Panc1 (cell line): ENCODE measurements at regions not wholly inside any gene's neighbourhood (a gene's known extent, or its start where the extent isn't known, plus 50 kb on each side); places are given as distances from the start of the nearest gene placed in this dataset.

Source experiments
- ATAC-seq: fragments of 200-7000 bp; cut with Tn5 transposase; 2 replicates; pipeline ENCODE4 v1.9.1; 2020; ENCODE audit warnings: mild to moderate bottlenecking, moderate library complexity
- BruUV-seq: library from RNA; stranded (reverse); fragments of 400-500 nt; replicated peaks from 2 replicates; lab custom pipeline; 2021; lab: Mats Ljungman, UMichigan
- CTCF ChIA-PET: fragments of 300-600 bp; sonication (Branson Sonifier 250); formaldehyde crosslinking; loops from one replicate; lab custom pipeline; 2022; ENCODE audit warnings: antibody characterized with exemption; lab: Charles Lee
- POLR2A ChIA-PET: fragments of 300-600 bp; sonication (Branson Sonifier 250); formaldehyde crosslinking; loops from one replicate; lab custom pipeline; 2022; ENCODE audit warnings: antibody characterized with exemption; lab: Charles Lee
- DNase-seq: peaks from one replicate; pipeline ENCODE4 v3.0.0-alpha.2; 2010; ENCODE audit warnings: low read depth, low spot score
- H3K27ac ChIP-seq: 2 replicates; pipeline ENCODE4 v1.5.1; 2011; ENCODE audit warnings: mild to moderate bottlenecking, low read length, inconsistent platforms
- H3K27me3 ChIP-seq: fragments of 200-500 bp; sonication (Bioruptor generic); 2 replicates; pipeline ENCODE4 v1.6.0; 2014; ENCODE audit warnings: low read length, inconsistent platforms; ENCODE audit not compliant: control insufficient read depth, insufficient read depth
- H3K36me3 ChIP-seq: fragments of 200-500 bp; sonication (Bioruptor generic); 2 replicates; pipeline ENCODE4 v1.5.1; 2014; ENCODE audit warnings: inconsistent platforms, mild to moderate bottlenecking, low read length, moderate library complexity; ENCODE audit not compliant: control insufficient read depth, insufficient read depth
- H3K4me1 ChIP-seq: 2 replicates; pipeline ENCODE4 v1.5.1; 2011; ENCODE audit warnings: inconsistent platforms, mild to moderate bottlenecking, low read length, moderate library complexity; ENCODE audit not compliant: control insufficient read depth, insufficient read depth
- H3K4me3 ChIP-seq, 2 experiments: 2 replicates each; pipeline ENCODE4 v1.5.1; 2011 to 2012; ENCODE audit warnings: low read depth in 2 of 2, low read length in 2 of 2, mild to moderate bottlenecking in 2 of 2, inconsistent platforms in 1 of 2, moderate library complexity in 1 of 2
- H3K9me3 ChIP-seq: fragments of 200-500 bp; sonication (Bioruptor generic); 2 replicates; pipeline ENCODE4 v1.5.1; 2014; ENCODE audit warnings: low read depth, mild to moderate bottlenecking, inconsistent platforms, low read length, moderate library complexity; ENCODE audit not compliant: control insufficient read depth, insufficient read depth
- CTCF ChIP-seq: fragments of 450-650 bp; IDR thresholded peaks from 2 replicates; pipeline ENCODE4 v1.5.1; 2017; ENCODE audit warnings: mild to moderate bottlenecking
- POLR2AphosphoS5 ChIP-seq: IDR thresholded peaks from 2 replicates; pipeline ENCODE4 v1.6.1; 2012; ENCODE audit warnings: mild to moderate bottlenecking, low read depth, low read length, moderate library complexity
- SIN3A ChIP-seq: IDR thresholded peaks from 2 replicates; pipeline ENCODE4 v1.6.1; 2012; ENCODE audit warnings: low read depth, mild to moderate bottlenecking, low read length, moderate library complexity, borderline replicate concordance; ENCODE audit not compliant: insufficient read depth
- TCF7L2 ChIP-seq: IDR thresholded peaks from 2 replicates; pipeline ENCODE4 v1.6.1; 2011; ENCODE audit warnings: mild to moderate bottlenecking, low read depth, low read length, inconsistent platforms
- in situ Hi-C: cut with HindIII; loops from 2 replicates; pipeline ENCODE4 v1.10.0; 2016; ENCODE audit warnings: low sequenced_read_pairs, low pct_unique_long_range_greater_than_20kb
- intact Hi-C: fragments of 100-400 bp; cut with micrococcal nuclease; formaldehyde crosslinking; loops from one replicate; pipeline ENCODE4 v1.10.0; 2022; ENCODE audit not compliant: unreplicated experiment
- TF ChIP-seq, protein P1 (sequence below), 2 experiments: IDR thresholded peaks; 2 replicates each; pipeline ENCODE4 v1.6.1; 2011 to 2012; ENCODE audit warnings: low read depth in 2 of 2, control low read depth in 1 of 2, low read length in 1 of 2, mild to moderate bottlenecking in 1 of 2, moderate library complexity in 1 of 2; ENCODE audit not compliant: insufficient read depth in 1 of 2

- no TSS peak for BruUV-seq
- no peak overlapping the region for H3K27ac ChIP-seq
- no peaks in the 10 kb centered on the region for H3K27me3 ChIP-seq
- no peak overlapping the region for H3K4me3 ChIP-seq
- no peak for DNase-seq
- ChIA-PET CTCF (interaction anchor here (1.2 kb wide), 1 partner anchor 76 kb away, joined by 3 read pairs; no protein-coding TSS in a partner anchor), POLR2A (no interaction called here)
- peaks cover 17% of the 10 kb centered on the region for H3K4me1 ChIP-seq
- H3K9me3 ChIP-seq: no peaks in the 10 kb centered on the region
- in situ Hi-C loops (no loop called here), intact Hi-C loops (no loop called here)
- ATAC-seq: no peak
- no peaks in the 10 kb centered on the region for H3K36me3 ChIP-seq
- TF ChIP-seq POLR2AphosphoS5 (no peak), TCF7L2 (no peak), CTCF (no peak), SIN3A (no peak)
- TF ChIP-seq, protein P1, sequence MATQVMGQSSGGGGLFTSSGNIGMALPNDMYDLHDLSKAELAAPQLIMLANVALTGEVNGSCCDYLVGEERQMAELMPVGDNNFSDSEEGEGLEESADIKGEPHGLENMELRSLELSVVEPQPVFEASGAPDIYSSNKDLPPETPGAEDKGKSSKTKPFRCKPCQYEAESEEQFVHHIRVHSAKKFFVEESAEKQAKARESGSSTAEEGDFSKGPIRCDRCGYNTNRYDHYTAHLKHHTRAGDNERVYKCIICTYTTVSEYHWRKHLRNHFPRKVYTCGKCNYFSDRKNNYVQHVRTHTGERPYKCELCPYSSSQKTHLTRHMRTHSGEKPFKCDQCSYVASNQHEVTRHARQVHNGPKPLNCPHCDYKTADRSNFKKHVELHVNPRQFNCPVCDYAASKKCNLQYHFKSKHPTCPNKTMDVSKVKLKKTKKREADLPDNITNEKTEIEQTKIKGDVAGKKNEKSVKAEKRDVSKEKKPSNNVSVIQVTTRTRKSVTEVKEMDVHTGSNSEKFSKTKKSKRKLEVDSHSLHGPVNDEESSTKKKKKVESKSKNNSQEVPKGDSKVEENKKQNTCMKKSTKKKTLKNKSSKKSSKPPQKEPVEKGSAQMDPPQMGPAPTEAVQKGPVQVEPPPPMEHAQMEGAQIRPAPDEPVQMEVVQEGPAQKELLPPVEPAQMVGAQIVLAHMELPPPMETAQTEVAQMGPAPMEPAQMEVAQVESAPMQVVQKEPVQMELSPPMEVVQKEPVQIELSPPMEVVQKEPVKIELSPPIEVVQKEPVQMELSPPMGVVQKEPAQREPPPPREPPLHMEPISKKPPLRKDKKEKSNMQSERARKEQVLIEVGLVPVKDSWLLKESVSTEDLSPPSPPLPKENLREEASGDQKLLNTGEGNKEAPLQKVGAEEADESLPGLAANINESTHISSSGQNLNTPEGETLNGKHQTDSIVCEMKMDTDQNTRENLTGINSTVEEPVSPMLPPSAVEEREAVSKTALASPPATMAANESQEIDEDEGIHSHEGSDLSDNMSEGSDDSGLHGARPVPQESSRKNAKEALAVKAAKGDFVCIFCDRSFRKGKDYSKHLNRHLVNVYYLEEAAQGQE (IDR thresholded peaks at IDR 0.05; ENCODE audit: insufficient read depth in 1 of 2, low read depth in 2 of 2, low read length in 1 of 2): no peak
Observed at GRCh38 chr11:8834379-8834778, 76.6 kb upstream of the AKIP1 start.

- no peak overlapping the region for H3K4me3 ChIP-seq
- H3K27me3 ChIP-seq: no peaks in the 10 kb centered on the region
- no peak for ATAC-seq
- intact Hi-C loops (no loop called here), in situ Hi-C loops (no loop called here)
- DNase-seq: no peak
- no TSS peak for BruUV-seq
- POLR2A ChIA-PET: interaction anchor here (0.5 kb wide), 1 partner anchor 29 kb away, joined by 3 read pairs; no protein-coding TSS in a partner anchor
- H3K27ac ChIP-seq: peak overlapping the region; percentile 64; the same call in 1 of the 2 replicates
- H3K4me1 ChIP-seq: peaks cover 36% of the 10 kb centered on the region
- CTCF ChIA-PET: no interaction called here
- TF ChIP-seq SIN3A (no peak), TCF7L2 (no peak), CTCF (no peak), POLR2AphosphoS5 (no peak)
- TF ChIP-seq, protein P1 (IDR thresholded peaks at IDR 0.05; ENCODE audit: insufficient read depth in 1 of 2, low read depth in 2 of 2, low read length in 1 of 2): no peak
- H3K36me3 ChIP-seq: no peaks in the 10 kb centered on the region
- no peaks in the 10 kb centered on the region for H3K9me3 ChIP-seq
Observed at GRCh38 chr11:8838248-8838647, 72.7 kb upstream of the AKIP1 start.
